Thymus (tissue), 11 donors: ENCODE measurements at regions not wholly inside any gene's neighbourhood (a gene's known extent, or its start where the extent isn't known, plus 50 kb on each side); places are given as distances from the start of the nearest gene placed in this dataset.

ENCODE experiments used
- DNase-seq, 9 donors: peaks; one replicate each; pipeline ENCODE4 v3.0.0-alpha.2; 2013; ENCODE audit warnings: low spot score in 9 of 9, low read depth in 6 of 9, missing footprints in 1 of 9
- H3K27ac ChIP-seq, 2 donors: one replicate each; pipeline ENCODE4 v1.5.1; 2013; ENCODE audit warnings: control low read depth in 1 of 2, low read depth in 1 of 2, low read length in 1 of 2, mild to moderate bottlenecking in 1 of 2, moderate library complexity in 1 of 2
- H3K27me3 ChIP-seq, 2 donors: one replicate each; pipeline ENCODE4 v1.5.1; 2013; ENCODE audit warnings: low read length in 1 of 2; ENCODE audit not compliant: control insufficient read depth in 2 of 2, insufficient read depth in 1 of 2
- H3K36me3 ChIP-seq, 2 donors: one replicate each; pipeline ENCODE4 v1.5.1; 2013; ENCODE audit warnings: low read length in 1 of 2, mild to moderate bottlenecking in 1 of 2, moderate library complexity in 1 of 2; ENCODE audit not compliant: control insufficient read depth in 2 of 2, insufficient read depth in 2 of 2
- H3K4me1 ChIP-seq, 2 donors: one replicate each; pipeline ENCODE4 v1.5.1; 2013; ENCODE audit warnings: low read length in 2 of 2; ENCODE audit not compliant: control insufficient read depth in 2 of 2, insufficient read depth in 2 of 2
- H3K4me3 ChIP-seq, 2 donors: one replicate each; pipeline ENCODE4 v1.5.1; 2013; ENCODE audit warnings: low read length in 2 of 2, control low read depth in 1 of 2, mild to moderate bottlenecking in 1 of 2
- H3K9me3 ChIP-seq, 2 donors: one replicate each; pipeline ENCODE4 v1.5.1; 2013; ENCODE audit warnings: low read length in 1 of 2, mild to moderate bottlenecking in 1 of 2; ENCODE audit not compliant: control insufficient read depth in 2 of 2, insufficient read depth in 1 of 2
- WGBS: extraction: QIAGEN DNeasy Blood & Tissue Kit; methylation state at CpG from one replicate; pipeline ENCODE4 v1.1.7; 2013; 5-methylcytosine and 5-hydroxymethylcytosine counted together
- donor health status: healthy.

DNA sequence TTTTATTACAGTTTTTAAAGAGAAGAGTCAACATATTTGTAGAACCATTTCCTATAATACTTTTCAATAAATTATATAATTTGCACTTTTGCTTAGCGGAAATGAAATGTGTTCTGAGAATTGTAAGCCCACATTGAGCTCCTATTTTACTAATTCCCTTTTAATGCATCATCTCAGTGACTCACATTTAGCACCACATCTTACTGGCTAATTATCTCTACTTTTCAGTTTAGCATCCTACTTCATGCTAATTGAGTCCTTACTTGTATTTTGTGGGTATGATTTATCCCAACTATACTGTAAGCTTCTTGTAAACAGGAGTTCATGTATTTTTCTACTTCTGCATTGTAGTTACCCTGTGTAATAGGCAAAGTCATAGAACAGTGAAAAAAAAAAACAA lies 67.5 kb downstream of the TMX1 start:
- H3K9me3 ChIP-seq = no peaks in the 10 kb centered on the region
- DNase-seq = no peak
- H3K36me3 ChIP-seq = no peaks in the 10 kb centered on the region
- H3K4me3 ChIP-seq = no peak overlapping the region
- WGBS = 100% methylated on average over 1 of the region's 1 CpG
- H3K27me3 ChIP-seq = no peaks in the 10 kb centered on the region
- H3K4me1 ChIP-seq = no peaks in the 10 kb centered on the region
- no peak overlapping the region for H3K27ac ChIP-seq

DNA sequence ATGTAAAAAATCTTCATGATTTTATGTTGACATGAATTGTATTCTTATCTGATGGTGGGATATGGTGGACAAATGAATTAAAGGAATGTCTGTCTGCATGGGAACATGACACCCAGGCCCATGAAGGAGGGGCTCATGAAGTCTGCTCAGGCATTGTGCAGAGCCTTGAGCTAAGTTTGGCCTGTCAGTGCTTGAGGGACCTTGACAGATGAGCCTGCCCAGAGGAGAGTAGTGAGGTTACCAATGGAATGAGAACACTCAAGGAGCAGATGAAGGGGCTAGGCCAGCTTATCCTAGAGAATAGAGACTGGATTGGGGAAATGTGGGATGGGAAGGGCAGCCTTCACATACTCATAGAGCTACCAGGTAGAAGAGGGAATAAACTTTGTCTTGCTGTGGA lies 68.8 kb downstream of the TMX1 start:
- Histone ChIP-seq H3K4me3 (no peak overlapping the region), H3K27me3 (no peaks in the 10 kb centered on the region), H3K4me1 (no peaks in the 10 kb centered on the region), H3K9me3 (no peaks in the 10 kb centered on the region), H3K27ac (no peak overlapping the region), H3K36me3 (no peaks in the 10 kb centered on the region)
- no peak for DNase-seq

DNA sequence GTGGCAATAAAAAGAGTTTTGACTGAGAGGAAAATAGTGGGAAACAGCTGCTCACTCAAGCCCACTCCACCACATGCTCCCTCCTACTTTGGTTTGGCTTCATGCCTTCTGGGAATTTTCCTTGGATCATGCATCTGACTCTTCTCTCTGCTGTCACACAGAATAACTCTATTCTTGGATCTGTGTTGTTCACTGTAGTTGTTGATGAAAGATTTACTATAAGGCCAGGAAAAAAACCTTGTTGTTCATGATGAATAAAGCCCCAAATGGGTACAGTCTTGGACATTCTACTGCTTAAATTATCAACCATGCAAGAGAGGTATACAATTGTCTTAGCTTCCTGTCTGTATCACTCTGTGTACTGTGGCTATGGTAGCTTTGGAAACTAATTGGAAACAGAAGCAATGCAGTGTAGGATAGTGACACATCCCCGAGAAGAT lies 70.5 kb downstream of the TMX1 start:
- Histone ChIP-seq H3K27ac (no peak overlapping the region), H3K36me3 (no peaks in the 10 kb centered on the region), H3K27me3 (no peaks in the 10 kb centered on the region), H3K4me3 (no peak overlapping the region), H3K9me3 (no peaks in the 10 kb centered on the region), H3K4me1 (no peaks in the 10 kb centered on the region)
- DNase-seq = no peak
- WGBS = 98% methylated on average over 1 of the region's 1 CpG

DNA sequence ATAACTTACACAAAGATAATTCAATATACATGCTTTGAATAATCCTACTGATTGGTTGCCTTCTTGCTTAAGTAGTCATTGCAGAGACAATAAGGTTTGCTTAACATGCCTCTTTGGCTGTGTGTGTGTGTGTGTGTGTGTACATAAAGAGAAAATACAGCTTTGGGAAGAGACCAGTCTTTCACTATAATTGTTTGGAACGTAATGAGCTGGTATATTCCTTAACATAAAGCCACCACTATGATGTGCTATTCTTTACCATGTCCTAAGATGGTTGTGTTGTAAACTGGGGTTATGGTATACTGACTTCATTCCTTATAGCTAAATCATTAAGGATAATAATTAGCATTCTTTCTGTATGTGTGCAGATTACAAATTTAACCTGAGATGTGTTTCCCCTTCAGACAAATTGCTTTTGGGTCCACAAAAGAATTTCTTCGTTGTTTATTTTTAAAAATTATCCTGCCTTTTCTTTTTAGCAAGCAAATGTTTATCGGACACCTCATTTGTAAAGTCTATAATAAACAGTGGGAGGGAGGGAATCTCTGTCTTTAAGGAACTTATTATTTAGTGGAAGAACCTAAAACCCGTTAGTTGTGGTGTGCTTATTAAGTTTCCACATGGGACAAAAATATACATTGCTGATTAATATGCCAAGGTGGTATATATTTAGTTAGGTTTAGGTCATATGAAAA lies 74.4 kb downstream of the TMX1 start:
- Histone ChIP-seq H3K4me1 (no peaks in the 10 kb centered on the region), H3K27ac (no peak overlapping the region), H3K36me3 (no peaks in the 10 kb centered on the region), H3K4me3 (no peak overlapping the region), H3K9me3 (no peaks in the 10 kb centered on the region), H3K27me3 (no peaks in the 10 kb centered on the region)
- WGBS = 97% methylated on average over 4 of the region's 4 CpGs
- DNase-seq = no peak

DNA sequence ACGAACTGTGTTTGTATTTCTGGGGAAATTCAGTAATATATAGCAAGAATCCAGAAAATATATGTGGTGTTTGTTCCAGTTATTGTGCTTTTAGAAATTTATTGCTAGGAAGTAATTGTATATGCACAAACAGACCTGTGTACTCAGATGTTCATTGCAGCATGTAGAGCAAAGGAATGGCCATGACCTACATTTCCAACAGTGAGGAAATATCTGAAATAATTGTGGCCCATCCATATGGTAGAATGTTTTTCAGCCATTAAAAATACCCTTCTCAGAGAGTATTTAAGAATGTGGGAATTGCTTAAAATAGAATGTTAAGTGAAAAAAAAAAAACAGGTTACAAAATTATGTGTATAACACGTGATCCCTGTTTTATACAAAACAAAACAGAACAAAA lies 77.3 kb downstream of the TMX1 start:
- Histone ChIP-seq H3K36me3 (no peaks in the 10 kb centered on the region), H3K4me1 (no peaks in the 10 kb centered on the region), H3K27me3 (no peaks in the 10 kb centered on the region), H3K27ac (no peak overlapping the region), H3K9me3 (no peaks in the 10 kb centered on the region), H3K4me3 (no peak overlapping the region)
- DNase-seq = no peak
- 92% methylated on average over 2 of the region's 2 CpGs for WGBS

DNA sequence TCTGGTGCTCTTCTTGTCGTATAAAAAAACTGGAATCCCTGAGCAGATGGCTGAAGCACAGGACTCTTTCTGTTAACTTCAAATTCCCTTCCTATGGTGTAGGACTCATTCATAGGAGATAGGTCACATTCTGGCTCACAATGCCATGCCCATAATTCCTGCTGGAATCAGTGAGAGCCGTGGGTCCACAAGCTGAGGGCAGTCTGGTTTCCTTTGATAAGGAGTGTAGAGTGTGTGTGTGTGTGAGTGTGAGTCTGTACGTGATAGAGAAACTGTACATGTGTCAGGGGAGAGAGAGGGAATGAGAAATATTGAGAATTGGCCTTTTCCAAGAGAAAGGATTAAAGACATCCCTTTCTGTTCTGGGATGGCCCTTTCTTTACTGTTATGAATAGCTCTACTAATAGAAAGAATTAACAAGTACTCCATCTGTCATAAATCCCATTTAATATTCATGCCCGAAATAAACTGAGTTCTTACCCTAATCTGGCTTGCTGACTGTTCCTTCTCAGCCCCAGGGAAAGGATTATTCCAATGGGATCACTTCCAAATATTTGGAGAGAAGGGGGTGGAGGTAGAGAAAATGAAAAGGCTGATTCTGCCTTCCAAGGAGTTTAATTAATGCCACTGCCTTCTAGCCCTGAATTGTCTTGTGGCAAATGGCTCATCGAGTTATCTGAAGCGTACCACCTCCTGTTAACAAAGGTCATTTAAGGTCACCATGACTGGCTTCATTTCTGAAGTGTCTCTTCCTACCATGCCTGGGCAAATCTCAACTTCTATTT lies 79.0 kb downstream of the TMX1 start:
- H3K27me3 ChIP-seq = no peaks in the 10 kb centered on the region
- no peak overlapping the region for H3K27ac ChIP-seq
- H3K4me1 ChIP-seq = no peaks in the 10 kb centered on the region
- no peak for DNase-seq
- H3K36me3 ChIP-seq = no peaks in the 10 kb centered on the region
- H3K4me3 ChIP-seq = no peak overlapping the region
- H3K9me3 ChIP-seq = no peaks in the 10 kb centered on the region
- WGBS = 90% methylated on average over 6 of the region's 6 CpGs

DNA sequence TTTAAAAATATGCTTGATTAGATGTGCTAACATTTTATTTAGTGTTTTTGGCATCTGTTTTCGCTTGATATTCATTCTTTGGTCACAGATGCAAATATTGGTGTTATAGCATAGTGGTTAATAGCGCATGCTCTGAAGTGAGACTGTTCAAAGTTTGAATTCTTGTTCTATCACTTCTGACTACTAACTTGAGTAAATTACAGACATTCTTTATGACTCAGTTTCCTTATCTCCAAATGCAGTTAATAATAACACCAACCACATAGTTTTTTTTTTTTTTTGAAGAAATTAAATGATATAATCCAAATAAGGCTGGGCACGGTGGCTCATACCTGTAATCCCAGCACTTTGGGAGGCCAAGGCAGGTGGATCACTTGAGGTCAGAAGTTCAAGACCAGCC lies 81.0 kb downstream of the TMX1 start:
- Histone ChIP-seq H3K4me1 (no peaks in the 10 kb centered on the region), H3K27ac (no peak overlapping the region), H3K9me3 (no peaks in the 10 kb centered on the region), H3K4me3 (no peak overlapping the region), H3K36me3 (no peaks in the 10 kb centered on the region), H3K27me3 (no peaks in the 10 kb centered on the region)
- DNase-seq = no peak
- WGBS = 95% methylated on average over 3 of the region's 3 CpGs

DNA sequence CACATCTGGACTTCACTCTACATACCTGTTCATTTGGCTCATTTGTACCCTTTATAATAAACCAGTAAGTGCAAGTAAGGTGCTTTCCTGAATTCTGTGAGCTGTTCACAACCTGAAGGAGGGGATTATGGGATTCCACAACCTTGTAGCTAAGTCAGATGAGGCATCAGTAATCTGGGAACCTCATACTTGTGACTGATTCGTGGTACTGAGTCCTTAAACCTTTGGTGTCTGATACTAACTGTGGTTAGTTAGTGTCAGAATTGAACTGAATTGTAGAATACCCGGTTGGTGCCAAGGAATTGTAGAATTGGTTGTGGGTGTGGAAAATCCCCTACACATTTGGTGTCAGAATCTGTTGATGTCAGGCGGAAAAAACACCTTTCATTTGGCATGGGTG lies 83.4 kb downstream of the TMX1 start:
- Histone ChIP-seq H3K36me3 (no peaks in the 10 kb centered on the region), H3K9me3 (no peaks in the 10 kb centered on the region), H3K4me1 (no peaks in the 10 kb centered on the region), H3K4me3 (no peak overlapping the region), H3K27me3 (no peaks in the 10 kb centered on the region), H3K27ac (no peak overlapping the region)
- DNase-seq = no peak
- 91% methylated on average over 3 of the region's 3 CpGs for WGBS

DNA sequence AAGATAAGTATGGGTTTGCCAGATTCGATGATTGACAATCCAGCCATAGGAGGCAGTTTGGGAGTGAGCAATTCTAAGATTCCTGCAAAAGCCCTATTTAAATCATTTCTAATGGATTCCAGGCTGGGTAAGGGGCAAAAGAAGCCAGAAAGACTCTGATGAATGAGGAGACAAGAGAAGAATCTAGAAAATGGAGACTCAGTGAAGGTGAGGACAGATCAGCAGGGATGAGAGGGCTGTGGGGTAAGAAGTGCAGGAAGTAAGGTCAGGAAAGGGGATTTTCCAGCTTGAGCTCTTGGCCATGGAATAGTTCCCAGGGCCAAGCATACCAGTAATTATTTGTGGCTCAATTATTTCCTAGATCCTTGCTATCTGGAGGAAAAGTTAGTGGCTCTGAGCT lies 87.3 kb downstream of the TMX1 start:
- no peak overlapping the region for H3K27ac ChIP-seq

More for the DNA sequence above, 87.3 kb downstream of the TMX1 start:
- Histone ChIP-seq H3K4me3 (no peak overlapping the region), H3K9me3 (no peaks in the 10 kb centered on the region), H3K4me1 (no peaks in the 10 kb centered on the region), H3K27me3 (no peaks in the 10 kb centered on the region), H3K36me3 (no peaks in the 10 kb centered on the region)
- WGBS = 96% methylated on average over 1 of the region's 1 CpG
- DNase-seq = no peak
